Non-pigmented ciliary epithelial cell (primary cell): ENCODE measurements at regions not wholly inside any gene's neighbourhood (a gene's known extent, or its start where the extent isn't known, plus 50 kb on each side); places are given as distances from the start of the nearest gene placed in this dataset.

Source experiments
- DNase-seq: peaks from one replicate; pipeline ENCODE4 v3.0.0-alpha.2; 2010; ENCODE audit warnings: low read depth

DNA sequence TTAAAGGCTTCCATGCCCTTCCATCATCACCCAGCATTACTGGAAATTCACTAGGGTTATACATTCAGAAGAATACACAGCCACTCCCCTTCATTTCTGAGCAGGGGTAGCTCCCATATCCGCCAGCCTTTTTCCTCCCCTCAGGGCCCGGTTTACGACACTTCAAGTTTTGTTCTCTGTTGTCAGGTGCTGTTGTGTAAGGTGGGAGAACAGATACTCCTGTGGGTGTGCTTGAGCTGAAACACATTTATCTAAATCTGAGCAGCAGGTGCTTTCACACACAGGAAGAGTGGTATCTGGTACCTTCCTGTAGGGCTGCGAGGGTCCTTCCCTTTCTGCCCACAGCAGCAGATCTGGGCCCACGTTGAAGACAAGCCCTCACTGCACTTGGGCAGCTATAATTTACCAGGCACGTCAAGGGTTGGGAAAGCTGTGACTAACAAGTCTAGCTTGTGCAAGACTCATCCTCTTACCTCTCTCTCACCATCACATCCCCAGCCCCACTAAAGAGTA, 215.8 kb upstream of the RREB1 start:
- no peak for DNase-seq

DNA sequence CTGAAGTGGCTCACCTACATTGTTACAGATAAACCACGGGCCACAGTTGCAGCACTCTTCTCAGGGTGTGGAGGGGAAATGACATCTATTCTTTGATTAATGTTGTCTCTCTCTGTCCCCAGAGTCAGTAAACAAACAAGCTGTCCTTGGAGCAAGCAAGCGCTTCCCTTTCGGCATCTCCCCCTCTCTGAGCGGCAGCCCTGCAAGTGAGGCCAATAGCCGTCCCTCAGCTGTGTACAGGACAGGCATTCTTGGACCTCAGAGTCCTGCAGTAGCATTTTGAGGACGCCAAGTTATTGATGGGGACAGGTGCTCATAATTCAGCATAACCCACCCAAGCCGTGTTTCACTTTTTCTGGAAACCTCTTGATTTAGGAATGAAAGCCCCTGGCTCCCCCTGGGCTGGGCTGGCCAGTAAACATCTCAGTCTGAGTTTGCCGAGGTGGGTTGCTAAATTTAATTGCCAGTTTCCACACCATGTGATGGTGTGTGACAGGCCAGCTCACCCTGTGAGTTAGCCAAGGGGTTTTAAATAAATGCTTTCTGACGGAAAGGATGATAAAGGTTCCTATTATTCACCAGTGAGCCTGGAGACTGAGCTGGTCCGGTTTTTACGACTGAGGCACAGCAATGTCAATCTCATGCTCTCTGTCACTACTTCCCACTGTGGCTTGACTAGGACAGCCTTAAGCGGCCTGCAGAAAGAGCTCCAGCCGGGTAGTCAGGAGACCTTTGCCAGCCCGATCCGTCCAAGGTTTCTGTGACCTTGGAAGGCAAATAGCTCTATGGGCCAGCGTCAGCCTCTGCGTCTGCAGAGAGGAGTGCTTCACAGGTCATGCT, 214.8 kb upstream of the RREB1 start:
- DNase-seq = no peak

DNA sequence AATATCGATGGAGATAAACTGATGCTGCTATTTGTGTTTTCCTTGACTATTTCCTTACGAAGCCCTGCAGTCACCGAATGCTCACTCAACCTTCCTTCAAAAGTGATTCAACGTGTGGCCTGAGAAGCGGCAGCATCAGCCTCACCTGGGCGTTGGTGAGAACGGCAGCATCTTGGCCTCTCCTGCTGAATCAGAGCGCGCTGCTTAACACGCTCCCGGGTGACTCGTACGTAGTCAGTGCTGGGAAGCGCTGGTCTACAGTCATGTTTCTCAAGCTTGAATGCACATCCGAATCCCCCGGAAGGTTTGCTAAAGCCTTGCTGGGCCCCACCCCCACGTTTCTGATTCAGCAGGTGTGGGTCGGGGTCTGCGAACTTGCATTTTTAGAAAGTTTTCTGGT, 214.1 kb upstream of the RREB1 start:
- no peak for DNase-seq

DNA sequence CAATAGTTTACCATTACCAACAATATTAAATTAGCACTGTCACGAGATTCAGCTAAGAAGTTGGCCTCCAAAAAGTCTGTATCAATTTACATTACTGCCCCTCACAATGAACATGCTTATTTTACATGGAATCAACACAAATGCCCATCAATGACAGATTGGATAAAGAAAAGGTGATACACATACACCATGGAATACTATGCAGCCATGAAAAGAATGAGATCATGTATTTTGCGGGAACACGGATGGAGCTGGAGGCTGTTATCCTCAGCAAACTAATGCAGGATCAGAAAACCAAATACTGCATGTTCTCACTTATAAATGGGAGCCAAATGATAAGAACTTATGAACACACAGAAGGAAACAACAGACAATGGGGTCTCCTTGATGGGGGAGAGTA, 211.8 kb upstream of the RREB1 start:
- no peak for DNase-seq

DNA sequence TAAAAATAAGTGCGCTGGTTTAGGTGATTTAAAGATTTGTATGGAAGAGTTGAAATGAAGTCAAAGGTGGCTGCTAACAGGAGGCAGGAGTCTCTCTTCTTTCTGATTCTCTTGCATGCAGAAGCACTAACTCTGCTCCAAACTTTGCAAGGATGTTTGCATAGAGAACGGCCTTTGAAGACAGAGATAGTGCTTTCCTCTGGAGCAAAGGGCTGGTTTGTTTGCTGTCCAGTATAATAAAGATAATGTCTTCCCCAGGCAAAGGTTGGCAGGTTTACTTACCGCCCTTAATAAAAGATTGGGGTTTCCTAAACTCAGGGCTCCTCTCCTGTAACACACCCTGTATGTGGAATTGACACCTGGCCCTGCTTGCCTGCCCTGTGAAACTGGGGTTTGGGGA, 210.6 kb upstream of the RREB1 start:
- DNase-seq = no peak

DNA sequence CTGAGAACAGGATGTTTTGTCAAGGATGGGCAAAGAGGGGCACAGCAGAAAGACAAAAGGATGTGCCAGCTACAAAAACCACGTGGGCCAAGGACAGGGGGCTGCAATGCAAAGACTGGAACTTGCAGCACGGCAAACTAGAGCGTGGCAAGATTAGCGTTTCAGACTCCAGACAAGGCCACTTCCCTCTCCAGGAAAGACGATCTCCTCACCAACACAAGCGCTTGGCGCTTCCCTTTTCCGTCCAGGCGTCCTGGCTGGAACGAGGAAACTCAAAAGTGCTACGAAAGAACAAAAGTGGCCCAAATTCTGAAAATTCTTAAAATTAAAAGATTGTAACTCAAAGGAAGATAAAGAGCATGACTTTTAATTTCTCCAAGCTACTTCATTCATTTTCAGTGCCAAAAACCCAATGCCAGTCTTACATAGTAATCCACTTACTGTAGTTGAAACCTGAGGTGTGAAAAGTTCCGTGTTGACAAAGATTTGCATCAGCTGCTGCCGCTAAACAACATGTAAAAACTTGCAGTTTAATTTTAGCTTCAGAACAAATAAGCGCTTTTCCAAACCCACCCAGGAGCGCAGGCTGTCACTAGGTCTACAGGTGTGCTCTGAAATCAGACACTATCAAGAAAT, 207.1 kb upstream of the RREB1 start:
- DNase-seq = no peak

DNA sequence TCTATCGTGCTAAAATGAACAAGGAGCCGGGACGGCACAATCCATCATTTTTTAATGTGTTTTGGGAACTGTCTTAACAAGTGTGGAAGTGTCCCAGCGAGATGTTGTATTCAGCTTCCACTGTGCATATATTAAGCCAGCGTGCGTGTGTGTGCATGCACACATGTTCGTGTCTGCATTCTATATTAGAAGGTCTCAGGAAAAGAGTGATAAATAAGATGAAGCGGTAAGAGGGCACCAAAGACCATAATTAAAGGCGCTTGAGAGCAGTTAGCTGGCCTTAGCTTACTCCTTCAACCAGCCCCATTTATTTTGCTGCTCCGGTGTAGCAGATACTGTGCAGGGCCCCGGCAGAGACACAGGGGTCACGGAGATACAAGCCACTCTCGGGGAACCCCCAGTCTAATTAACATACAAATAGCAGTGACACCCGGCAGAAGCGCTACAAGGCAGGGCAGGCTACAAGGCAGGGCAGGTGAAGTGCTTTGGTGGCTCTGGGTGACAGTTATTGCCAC, 206.5 kb upstream of the RREB1 start:
- no peak for DNase-seq

DNA sequence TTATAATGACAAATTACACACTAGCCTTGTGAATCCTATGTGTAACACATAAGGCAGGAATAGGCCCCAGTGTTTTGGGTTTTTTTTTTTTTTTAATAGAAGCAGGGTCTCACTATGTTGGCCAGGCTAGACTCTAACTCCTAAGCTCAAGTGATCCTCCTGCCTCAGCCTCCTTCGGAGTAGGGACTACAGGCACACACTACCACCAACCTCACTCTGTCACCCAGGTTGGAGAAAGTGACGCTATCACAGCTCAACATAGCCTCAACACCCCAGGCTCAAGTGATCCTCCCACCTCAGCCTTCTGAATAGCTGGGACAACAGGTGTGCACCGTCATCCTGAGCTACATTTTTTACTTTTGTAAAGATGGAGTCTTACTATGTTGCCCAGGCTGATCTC, 205.8 kb upstream of the RREB1 start:
- no peak for DNase-seq

DNA sequence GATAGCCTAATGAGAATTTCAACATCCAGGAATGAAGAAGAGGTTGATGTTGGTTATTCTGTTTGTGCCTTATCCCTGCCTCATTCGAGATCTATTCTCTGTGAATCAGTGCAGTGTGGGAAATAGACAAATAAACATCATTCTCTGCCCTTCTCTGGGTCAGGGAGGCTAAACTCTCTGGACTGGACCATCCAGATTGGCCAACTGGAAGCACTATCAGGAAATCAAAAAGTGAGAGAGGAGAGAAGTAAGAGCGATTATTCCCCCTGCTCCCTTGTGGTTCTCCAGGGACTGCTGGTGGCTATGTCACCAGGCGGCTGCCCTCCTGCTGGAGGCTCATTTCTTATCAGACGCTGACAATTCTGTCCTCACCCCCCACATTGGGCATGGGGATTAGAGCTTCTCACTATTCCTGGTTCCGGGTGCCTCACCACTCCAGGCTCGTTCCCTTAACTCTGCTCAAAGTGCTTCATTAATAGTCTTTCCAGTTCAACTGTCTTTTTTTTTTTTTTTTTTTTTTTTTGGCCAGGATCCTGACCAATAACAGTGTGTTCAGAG, 201.7 kb upstream of the RREB1 start:
- no peak for DNase-seq

DNA sequence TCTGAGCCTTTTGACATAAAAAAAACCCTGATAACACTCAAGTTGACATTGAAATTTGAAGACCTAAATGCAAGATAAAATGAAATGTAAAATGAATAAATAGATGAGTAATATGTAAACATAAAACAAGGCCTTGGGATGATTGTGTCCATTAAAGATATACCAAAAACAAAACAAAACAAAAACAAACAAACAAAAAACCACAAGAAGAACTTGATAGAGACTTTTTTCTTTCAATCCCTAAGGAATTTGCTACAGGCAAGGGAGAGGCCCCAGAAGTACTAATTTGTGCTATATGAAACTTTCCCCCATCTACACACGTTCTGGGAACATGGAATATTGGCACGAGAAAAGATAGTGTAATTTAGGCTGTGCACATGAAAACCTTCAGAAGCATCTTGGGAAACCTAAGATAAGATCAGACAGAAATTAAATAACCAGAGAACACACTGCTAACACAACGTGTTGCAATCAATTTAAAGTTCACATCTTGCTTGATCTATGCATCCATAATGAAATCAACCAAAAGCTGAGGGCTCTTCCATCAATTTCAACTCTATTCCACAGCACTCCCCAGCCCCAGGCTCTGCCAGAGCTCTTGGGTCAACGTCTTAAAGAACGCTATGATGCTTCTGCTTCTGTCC, 201.1 kb upstream of the RREB1 start:
- no peak for DNase-seq

DNA sequence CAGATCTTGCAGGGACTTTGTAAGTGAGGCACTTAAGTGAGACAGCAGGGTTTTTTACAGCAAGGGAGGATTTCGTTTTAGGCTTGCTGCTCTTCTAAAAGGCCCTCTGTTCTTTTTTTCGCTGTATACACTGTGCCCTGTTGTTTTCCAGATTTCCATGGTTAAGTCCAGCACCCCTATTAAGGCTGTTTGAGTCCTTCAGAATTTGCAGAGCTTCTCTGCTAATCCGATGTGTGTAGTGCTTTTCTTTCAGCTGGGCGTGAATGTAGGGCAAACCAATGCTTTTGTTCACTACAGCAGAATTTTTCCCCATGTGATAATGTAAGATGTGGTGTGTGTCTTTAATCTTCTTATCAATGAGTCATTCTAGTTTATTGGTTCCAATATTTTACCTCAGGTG, 200.5 kb upstream of the RREB1 start:
- DNase-seq = no peak

DNA sequence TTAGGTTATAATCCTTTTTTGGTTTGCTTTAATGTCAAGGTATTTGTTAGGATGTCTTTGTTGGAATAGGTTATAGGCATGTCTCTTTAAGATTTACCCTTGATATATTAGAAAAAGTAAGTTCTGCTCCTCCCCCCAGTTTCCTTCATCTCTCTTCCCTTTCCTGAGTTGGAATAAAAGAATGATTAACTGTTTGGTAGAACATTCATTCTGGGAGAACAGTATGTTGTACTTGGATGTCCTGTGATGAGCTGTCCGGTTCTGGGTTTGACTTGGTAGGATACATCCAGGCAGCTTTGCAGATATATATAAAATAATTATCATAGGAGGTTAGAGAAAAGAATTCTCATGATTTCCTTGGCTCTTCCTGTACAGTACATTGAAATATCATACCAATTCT, 199.6 kb upstream of the RREB1 start:
- DNase-seq = no peak

DNA sequence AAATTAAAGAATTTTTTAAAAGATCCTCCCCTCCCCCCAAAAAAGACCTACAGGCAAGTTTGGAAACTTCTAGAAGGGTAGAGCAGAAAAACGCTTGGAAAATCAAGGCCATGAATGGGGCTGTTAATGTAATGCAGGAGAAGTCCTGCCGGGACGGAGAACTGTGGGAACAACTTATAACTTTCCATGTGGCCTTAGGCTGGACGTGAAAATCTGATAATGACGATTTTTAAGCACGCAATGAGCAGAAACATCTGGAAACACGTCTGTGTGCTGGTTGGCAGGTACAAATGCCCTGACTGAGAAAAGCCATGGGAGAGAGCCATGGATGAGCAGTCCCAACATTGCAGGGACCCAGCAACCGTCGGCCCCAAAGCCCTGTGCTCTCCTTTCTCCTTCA, 198.7 kb upstream of the RREB1 start:
- no peak for DNase-seq

DNA sequence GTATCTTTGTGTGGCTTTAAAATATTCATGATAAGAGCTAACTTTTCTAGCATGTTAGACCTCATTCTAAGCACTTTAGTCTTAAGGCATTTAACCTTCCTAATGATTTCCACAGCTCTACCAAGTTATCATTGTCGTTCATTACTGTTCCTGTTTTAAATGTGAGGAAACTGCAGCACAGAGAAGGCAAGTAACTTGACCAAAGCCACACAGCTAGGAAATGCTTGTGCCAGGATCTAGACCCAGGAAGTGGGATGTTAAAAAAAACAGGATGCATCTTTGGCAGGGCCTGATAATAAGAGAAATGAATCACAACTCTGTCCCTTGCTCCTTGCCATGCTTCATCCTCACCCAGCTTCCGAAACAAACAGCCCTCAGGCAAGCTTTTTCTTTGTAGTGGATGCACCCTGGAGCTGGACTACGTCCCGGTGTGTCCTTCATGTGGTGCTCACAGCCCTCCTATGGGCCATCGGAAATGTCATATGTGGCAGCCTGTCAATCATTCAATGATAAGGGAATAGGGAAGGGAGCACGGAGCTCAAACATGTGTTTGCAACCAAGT, 196.9 kb upstream of the RREB1 start:
- DNase-seq = no peak

DNA sequence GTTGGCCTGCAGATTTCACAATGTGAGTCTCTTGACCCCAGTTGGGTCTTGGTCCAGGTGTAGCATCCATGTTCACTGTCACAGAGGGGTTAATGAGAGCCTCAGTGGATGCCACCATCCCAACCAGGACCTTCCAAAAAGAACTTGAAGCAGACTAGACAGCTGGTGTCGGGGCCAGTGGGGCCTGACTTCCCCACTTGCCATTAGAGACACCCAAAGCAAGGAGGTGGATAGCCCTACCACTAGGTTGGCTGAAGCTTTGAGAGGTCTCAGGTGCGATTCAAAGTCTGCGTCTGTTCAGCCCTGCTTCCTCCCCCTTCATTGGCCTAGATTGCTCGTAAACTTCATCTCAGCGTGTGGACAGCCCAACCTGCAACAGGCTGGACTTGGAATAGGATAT, 196.4 kb upstream of the RREB1 start:
- no peak for DNase-seq

DNA sequence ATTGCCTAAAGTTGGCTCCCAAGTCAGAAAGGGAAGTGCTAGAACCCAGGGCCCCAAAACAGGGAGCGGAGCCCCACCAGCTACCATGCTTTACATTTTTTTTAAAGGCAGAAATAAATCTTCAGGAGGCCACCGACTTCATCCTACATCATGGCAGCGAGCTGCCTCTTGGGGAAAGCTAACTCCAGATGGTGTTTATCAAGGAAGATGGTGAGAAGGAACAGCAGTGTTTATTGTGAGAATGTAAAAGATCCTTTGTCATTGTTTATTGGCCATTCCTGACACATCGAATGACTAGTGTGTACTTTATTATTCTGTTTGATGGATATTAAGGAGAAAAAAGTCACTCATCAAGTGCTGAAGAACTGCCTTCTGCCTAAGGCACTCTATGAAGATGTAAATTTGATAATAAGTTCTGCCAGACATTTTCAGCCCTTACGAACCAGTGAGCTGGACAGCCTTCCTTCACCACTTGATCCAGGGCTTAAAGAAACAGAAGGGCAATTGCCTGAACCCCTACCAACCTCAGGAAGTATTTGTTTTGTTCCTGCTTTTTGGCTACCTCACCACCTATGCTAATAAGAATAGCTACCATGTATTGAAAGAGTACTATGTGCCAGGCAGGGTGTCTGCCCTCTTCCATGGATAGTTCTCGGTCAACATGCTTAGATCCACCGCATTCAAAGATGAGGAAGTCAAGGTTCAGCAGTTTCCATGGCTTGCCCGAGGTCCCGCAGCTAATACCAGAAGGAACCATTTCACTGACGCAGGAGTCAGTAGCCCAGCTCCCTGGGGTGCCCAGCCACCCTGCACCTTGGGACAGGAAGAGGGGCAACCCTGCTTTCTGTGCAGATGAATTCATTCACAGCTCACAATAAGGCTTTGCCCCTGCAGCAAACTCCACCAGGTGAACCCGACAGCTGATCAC, 194.7 kb upstream of the RREB1 start:
- no peak for DNase-seq

DNA sequence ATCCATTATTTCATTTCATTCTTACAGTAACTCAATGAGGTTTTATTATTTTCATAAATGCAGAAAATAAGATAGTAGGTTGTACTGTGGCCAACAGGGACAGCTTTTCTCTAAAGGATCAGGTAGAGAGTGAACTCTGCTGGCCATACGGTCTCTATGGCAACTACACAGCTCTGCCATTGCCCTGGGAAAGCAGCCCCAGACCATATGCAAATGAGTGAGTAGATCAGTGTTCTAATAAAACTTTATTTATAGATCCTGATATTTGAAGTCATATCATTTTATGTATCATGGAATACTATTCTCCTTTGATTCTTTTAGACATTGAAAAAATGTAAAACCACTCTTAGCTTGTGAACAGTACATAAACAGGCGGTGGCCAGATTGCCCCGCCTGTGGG, 192.5 kb upstream of the RREB1 start:
- DNase-seq = no peak

DNA sequence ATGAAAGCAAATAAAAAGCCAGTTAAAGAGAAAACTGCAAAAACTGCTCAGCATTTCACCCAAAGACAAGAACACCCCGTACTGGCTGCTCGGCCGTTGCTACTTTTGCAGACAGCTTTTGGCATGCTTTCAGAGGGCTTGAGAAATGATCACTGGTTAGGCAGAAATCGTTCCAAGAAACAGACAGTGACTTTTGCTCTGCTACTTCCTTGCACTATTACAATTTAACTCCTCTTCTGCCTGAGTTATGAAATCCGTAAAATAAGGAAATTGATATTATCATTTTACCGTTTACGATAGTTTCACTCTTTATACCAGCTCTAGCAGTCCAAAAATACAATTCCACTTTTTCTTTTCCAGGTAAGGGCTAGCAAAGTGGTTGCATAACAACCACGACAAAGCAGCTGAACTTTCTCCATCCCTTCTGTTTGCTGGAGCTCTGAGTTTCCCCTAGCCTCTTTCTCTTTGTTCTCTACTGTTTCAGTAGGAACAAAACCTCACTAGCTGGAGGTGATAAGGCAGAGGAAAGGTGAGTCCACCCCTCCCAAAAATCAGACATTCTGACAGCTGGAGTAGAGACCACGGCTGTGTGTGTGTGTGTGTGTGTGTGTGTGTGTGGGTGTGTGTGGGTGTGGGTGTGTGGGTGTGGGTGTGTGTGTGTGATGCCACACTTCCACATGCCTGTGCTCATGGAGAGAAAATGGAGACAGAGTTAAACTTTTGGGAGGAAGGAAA, 191.8 kb upstream of the RREB1 start:
- DNase-seq = no peak

DNA sequence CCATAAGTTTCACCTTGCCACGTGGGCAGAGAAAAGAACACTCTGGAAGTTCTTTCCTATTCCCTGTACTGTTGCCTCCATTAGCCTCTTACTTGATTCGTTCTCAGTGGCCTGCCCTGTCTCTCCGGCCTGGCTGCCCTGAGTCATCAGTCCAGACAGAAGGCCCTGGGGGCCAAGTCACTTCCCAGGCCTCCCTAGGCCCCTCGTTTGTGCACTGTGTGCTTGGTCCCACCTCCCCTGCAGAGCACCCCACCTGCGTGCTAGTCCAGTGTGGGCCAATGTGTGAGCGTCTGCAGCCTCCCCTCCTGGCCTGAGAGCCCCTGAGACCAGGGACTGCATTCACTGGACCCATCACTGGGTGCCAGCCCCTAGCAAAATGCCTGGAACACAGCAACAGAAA, 191.2 kb upstream of the RREB1 start:
- no peak for DNase-seq

DNA sequence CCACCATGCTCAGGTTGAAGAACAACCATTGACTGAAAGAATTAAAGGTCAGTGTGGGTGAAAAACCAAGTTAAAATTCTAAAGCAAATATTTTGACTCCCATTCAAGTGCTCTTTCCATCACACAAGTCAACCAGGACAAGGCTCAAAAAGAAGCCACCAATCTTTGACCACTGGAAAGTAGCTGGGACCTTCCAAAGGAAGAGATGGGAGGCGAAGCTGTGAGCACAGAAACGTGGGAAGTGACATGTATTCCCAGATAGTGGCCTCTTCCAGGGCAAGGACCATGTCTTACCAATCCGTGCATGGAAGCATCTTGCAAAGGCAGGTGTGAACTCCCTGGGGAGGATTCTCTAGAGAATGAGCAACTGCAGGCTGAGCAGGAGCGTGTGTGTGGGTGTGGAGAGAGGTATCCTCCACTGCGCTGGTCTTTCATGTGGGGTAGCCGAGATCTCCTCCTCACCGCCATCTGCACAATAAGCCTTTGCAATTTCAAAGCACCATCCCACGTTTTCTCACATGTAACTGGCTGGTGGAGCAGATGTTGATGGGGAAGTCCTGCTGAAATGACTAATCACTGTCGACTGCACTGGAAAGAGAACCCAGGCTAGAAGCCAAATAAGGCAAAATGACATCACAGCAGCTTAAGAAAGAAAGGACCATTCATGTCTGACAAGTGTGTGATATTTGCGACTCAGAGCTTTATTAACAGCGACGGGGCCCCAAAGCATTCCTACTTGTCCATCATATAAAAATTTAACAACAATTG, 189.4 kb upstream of the RREB1 start:
- peak; percentile 18 for DNase-seq
